ENCODE measurements at regions not wholly inside any gene's neighbourhood (a gene's known extent, or its start where the extent isn't known, plus 50 kb on each side); places are given as distances from the start of the nearest gene placed in this dataset.

GRCh38 chr2:12317814-12318426, 398.8 kb upstream of the TRIB2 start:
- H3K4me3 ChIP-seq (ENCODE audit: low read depth, low read length) = no peak overlapping the region
- no peak for DNase-seq (ENCODE audit: low read depth)
- TF ChIP-seq, protein P1, sequence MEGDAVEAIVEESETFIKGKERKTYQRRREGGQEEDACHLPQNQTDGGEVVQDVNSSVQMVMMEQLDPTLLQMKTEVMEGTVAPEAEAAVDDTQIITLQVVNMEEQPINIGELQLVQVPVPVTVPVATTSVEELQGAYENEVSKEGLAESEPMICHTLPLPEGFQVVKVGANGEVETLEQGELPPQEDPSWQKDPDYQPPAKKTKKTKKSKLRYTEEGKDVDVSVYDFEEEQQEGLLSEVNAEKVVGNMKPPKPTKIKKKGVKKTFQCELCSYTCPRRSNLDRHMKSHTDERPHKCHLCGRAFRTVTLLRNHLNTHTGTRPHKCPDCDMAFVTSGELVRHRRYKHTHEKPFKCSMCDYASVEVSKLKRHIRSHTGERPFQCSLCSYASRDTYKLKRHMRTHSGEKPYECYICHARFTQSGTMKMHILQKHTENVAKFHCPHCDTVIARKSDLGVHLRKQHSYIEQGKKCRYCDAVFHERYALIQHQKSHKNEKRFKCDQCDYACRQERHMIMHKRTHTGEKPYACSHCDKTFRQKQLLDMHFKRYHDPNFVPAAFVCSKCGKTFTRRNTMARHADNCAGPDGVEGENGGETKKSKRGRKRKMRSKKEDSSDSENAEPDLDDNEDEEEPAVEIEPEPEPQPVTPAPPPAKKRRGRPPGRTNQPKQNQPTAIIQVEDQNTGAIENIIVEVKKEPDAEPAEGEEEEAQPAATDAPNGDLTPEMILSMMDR (IDR thresholded peaks at IDR 0.05; ENCODE audit: control insufficient read depth, extremely low read depth, insufficient read depth) = no peak

DNA sequence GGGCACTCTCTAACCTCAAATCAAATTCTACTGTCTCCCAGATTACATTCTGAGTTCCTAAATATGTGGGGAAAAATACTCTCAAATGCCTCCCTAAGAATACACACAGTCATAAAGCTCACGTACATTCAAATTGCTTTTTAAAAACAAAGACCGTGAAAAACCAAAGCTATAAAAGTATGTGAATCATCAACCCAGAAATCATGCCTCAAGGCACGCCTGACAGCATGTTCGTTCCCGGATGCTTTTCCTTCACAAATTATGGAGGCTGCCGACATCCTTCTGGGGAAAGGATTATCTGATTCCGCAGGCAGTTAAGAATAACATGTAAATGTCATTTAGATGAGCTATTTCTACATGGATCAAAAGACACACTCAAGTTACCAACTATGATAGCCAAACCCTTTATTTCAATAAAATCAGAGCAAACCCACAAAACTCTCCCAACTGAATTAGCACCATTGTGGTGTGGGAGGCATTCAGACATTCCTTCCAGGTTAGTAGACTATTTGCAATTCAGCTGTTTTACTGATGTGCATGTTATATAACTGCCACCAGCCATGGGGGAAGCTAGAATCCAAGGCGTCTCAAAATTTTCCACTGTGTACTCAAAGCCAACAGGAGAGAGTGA, 398.2 kb upstream of the TRIB2 start:
- no peak overlapping the region for H3K4me3 ChIP-seq (ENCODE audit: low read depth, low read length)
- TF ChIP-seq, protein P1 (IDR thresholded peaks at IDR 0.05; ENCODE audit: control insufficient read depth, extremely low read depth, insufficient read depth) = no peak
- DNase-seq (ENCODE audit: low read depth) = no peak

DNA sequence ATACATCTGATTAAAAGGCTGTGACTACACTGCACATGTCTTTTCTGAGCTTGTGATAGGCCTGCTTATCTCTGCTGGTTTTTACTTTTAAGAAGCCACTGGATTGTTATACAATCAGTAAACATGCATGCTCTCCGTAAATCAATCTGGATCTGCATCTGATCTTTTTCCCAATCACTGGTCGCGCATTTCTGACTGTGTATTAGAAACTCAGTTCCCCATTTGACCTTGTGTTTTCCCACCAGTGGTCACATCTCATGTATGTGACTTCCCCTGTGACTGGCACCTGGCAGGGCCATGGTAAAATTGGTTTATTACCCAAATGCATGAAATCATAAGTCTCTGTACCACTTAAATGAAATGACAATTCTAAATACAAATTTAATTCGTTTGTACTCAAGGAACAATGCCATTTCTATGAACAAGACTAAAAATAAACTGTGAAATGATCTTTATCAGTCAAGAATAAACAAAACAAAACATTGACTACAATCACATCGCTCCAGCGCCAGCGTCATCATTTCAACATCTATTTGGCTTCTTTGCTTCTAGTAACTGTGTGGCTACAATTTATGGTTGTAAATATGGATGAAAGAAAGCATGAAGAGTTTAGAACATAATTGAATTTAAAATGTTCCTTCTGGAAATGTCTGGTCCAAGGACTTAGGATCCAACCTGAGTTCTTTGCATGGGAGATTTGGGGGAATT, 396.6 kb upstream of the TRIB2 start:
- H3K4me3 ChIP-seq (ENCODE audit: low read depth, low read length) = no peak overlapping the region
- TF ChIP-seq, protein P1 (IDR thresholded peaks at IDR 0.05; ENCODE audit: control insufficient read depth, extremely low read depth, insufficient read depth) = no peak
- peak; percentile 72 for DNase-seq (ENCODE audit: low read depth)

- TF ChIP-seq, protein P1 (IDR thresholded peaks at IDR 0.05; ENCODE audit: control insufficient read depth, extremely low read depth, insufficient read depth) = no peak
- no peak for DNase-seq (ENCODE audit: low read depth)
- H3K4me3 ChIP-seq (ENCODE audit: low read depth, low read length) = no peak overlapping the region
Observed at GRCh38 chr2:12320991-12321641, 395.6 kb upstream of the TRIB2 start.

- no peak for DNase-seq (ENCODE audit: low read depth)
- no peak overlapping the region for H3K4me3 ChIP-seq (ENCODE audit: low read depth, low read length)
- TF ChIP-seq, protein P1 (IDR thresholded peaks at IDR 0.05; ENCODE audit: control insufficient read depth, extremely low read depth, insufficient read depth) = no peak
Observed at GRCh38 chr2:12321886-12322285, 394.9 kb upstream of the TRIB2 start.

DNA sequence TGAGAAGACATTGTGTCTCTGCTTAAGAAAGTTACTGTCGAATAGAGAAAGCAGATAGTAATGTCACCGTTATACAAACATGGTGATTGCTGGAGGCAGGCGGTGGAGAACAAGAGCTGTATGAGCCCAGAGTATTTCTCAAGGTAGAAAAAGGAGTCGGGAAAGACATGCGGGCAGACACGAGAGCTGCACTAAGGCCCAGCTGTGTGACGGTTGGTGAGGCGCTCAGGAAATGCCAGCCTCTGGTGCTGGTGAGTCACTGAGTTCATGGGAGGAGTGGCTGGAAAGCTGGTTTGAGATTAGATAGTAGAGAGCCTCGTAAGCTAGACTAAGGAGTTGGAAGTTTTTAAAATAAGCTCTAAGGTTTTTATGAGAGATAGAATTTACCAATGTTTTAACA, 390.9 kb upstream of the TRIB2 start:
- DNase-seq (ENCODE audit: low read depth) = no peak
- no peak overlapping the region for H3K4me3 ChIP-seq (ENCODE audit: low read depth, low read length)
- TF ChIP-seq, protein P1 (IDR thresholded peaks at IDR 0.05; ENCODE audit: control insufficient read depth, extremely low read depth, insufficient read depth) = no peak

Data from LNCaP clone FGC (cell line).